22Rv1 (cell line): ENCODE measurements at regions not wholly inside any gene's neighbourhood (a gene's known extent, or its start where the extent isn't known, plus 50 kb on each side); places are given as distances from the start of the nearest gene placed in this dataset.

ENCODE experiments used
- ZFX ChIP-seq: fragments of 450-650 bp; IDR thresholded peaks from 2 replicates; pipeline ENCODE4 v1.6.1; 2017; ENCODE audit warnings: antibody characterized with exemption, borderline replicate concordance
- TF ChIP-seq, protein P1 (sequence below): fragments of 450-650 bp; IDR thresholded peaks from 2 replicates; pipeline ENCODE4 v1.5.1; 2017; ENCODE audit warnings: mild to moderate bottlenecking

GRCh38 chr12:69173368-69173767 lies 66.0 kb upstream of the CPSF6 start:
- TF ChIP-seq, protein P1, sequence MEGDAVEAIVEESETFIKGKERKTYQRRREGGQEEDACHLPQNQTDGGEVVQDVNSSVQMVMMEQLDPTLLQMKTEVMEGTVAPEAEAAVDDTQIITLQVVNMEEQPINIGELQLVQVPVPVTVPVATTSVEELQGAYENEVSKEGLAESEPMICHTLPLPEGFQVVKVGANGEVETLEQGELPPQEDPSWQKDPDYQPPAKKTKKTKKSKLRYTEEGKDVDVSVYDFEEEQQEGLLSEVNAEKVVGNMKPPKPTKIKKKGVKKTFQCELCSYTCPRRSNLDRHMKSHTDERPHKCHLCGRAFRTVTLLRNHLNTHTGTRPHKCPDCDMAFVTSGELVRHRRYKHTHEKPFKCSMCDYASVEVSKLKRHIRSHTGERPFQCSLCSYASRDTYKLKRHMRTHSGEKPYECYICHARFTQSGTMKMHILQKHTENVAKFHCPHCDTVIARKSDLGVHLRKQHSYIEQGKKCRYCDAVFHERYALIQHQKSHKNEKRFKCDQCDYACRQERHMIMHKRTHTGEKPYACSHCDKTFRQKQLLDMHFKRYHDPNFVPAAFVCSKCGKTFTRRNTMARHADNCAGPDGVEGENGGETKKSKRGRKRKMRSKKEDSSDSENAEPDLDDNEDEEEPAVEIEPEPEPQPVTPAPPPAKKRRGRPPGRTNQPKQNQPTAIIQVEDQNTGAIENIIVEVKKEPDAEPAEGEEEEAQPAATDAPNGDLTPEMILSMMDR, result no peak
- TF ChIP-seq ZFX, result no peak
